HG03378 (cell line): ENCODE measurements at regions not wholly inside any gene's neighbourhood (a gene's known extent, or its start where the extent isn't known, plus 50 kb on each side); places are given as distances from the start of the nearest gene placed in this dataset.
"Not testable (repeated sequence)": the region's sequence is repeated elsewhere in the genome, so short reads cannot be mapped to it uniquely, and the experiment has no call there.

Source experiments
- ATAC-seq: cut with Tn5 transposase; IDR thresholded peaks from one replicate; pipeline ENCODE4 v1.9.1; 2021; ENCODE audit warnings: mild to moderate bottlenecking, moderate library complexity; ENCODE audit not compliant: unreplicated experiment

DNA sequence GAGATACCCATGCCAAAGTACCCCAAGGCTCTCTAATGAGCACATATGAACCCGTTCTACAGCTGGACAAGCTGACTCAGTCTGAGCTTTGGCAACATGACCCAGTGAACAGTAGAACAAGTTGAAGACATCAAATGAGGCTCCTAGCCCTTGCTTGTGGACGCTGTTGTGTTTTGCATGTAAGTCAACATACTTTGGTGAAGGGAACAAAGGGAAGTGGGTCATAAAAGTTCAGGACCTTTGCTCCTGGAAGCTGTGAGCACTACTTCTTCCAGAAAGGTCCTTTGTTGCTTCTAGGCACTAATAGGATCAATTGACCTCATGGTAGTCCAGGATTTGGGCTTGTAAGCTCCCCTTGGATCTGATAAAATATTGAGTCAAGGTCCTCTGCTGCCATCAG lies 613.5 kb upstream of the TBX3 start:
- ATAC-seq: no peak

- ATAC-seq: no peak
Measured at GRCh38 chr12:115296613-115297198, 612.7 kb upstream of the TBX3 start.

GRCh38 chr12:115295886-115296285 lies 611.9 kb upstream of the TBX3 start:
- no peak for ATAC-seq

DNA sequence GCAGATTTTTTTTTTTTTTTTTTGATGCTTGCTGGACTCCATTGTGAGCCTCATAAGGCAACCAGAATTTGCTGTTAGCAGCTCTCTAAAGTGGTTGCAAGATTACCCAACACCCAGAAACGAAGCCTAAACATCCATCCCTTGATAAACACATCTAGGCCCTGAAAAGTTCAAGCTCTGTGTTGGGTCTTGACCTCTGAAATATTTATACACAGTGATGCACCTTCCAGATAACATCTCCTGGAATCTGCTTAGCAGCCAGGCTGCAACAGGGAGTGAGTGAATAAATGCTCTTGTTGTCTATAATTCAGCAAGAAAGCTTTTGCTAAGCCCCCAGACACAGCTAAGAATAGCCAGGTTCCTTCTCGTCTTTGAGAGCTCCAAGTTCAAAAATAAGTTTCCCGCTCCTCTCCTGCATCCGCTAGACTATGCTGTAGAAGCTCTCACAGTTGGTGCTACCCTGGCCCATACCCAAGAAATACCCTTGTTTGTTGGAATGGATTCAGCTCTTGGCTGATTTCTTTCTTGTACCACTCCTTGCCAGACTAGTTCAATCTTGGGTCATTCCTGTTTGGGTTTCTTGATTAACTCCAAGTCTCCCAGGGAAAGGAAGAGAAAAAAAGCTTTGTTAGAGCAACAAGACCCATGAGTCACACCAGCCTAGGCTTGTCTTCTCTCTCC lies 610.6 kb upstream of the TBX3 start:
- no peak for ATAC-seq

GRCh38 chr12:115285429-115285828 lies 601.5 kb upstream of the TBX3 start:
- not testable (repeated sequence) for ATAC-seq

GRCh38 chr12:115273456-115273855 lies 589.5 kb upstream of the TBX3 start:
- no peak for ATAC-seq

DNA sequence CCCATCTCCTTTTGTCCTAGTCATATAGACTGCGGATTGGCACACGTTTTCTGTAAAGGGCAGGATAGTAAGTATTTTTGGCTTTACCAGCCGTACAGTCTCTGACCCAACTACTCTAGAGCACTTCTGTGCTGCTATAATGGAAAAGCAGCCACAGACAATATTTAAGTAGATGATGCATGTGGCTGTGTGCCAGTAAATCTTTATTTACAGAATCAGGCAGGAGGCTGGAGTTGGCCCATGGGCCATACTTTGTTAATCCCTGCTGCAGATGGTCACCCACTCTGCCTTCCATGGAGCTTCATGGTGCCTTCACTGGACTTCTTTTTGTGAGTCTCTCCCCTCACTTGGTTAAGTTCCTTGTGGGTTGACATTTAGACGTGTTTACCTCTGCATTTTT lies 584.5 kb upstream of the TBX3 start:
- no peak for ATAC-seq

DNA sequence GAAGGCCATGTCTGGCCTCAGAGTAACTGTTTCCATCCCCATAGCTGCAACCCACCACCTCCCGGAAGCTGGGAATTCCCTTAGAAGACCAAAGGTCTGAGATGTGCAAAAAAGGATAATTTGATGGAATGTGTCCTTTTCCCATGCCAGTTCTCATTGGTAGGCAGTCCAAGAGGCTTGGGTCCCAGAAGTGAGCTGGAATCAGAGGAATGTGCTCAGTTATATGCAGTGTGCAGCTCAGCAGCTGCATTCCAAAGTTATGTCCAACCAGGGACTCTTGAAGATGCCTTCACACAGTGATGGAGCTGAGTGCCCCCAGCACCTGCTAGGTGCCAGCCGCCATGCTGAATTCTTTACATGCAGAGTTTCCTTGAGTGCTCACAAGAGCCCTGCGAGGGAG lies 583.9 kb upstream of the TBX3 start:
- ATAC-seq: no peak

DNA sequence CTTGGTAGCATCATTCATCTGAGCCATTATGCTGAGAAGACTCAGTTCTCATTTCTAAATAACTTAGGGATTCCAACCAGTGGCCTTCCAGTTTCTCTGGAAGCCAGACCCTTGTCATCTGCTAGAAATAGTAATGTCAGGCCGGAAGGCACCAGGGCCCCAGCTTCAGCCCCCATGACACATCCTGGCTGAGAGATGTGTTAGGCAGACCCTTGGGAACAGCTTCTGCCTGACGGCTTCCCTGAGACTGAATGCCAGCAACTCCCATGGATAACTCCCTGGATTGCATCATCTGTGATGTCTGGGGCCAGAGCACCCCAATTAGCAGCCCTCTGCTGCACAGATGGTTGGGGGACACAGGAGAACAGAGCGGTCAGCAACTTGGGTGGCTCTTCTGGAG lies 583.5 kb upstream of the TBX3 start:
- no peak for ATAC-seq

DNA sequence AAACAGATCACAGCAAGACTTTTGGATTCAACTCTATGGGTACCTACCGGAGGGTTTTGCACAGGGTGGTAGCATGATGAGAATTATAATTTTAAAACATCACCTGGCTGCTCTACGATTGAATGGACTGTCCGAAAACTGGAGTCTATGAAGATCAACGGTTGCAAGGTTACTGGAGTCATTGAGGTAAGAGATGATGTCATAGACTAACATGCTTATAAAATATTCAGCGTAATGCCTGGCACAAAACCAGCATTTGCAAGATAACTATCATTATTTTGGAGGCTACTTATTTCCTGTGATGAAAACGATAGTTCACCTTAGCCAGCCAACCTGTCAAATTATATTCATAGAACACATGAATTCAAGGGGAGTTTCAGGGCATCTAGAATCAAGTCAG lies 580.6 kb upstream of the TBX3 start:
- no peak for ATAC-seq

- ATAC-seq: no peak
Measured at GRCh38 chr12:115261691-115262398, 577.9 kb upstream of the TBX3 start.

DNA sequence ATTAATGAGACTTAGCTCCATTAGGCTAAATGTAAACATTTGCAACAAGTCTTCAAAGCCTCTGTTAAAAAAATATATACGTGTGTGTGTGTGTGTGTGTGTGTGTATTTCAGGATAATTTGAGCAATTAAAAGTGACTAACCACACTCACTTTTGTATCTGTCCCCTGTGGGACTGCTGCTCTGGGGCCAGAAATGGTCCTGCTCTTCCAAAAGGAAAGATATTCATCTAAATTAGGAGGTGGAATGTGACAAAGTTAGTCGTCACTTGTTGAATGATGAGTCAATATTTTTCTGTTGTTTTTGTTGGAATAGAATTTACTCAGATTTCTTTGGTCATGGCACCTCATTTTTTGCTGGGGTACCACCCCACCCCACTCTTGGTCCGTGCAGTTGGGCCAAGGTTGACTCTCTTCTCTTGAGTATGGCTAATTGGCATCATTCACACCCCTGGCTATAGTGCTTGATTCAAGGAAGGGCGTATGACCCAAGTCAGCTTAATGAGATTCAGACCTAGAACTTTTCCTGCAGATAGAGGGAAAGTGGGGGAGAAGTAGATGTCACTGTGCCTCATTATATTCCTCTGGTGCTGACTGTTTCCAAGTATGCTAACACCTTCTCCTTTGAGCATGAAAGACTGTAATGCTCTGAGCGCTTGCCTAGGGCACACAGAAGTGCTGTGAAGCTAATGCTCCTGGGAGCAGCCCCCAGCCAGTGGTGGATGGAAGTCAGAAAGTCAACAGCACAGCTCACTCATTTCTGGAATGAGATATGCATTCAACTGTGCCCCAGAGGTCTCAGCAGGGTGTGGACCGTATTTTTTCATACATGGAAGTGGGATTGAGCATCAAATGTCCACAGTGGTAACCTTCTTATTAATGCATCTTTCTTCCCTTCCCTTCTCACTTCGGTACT lies 577.0 kb upstream of the TBX3 start:
- no peak for ATAC-seq

DNA sequence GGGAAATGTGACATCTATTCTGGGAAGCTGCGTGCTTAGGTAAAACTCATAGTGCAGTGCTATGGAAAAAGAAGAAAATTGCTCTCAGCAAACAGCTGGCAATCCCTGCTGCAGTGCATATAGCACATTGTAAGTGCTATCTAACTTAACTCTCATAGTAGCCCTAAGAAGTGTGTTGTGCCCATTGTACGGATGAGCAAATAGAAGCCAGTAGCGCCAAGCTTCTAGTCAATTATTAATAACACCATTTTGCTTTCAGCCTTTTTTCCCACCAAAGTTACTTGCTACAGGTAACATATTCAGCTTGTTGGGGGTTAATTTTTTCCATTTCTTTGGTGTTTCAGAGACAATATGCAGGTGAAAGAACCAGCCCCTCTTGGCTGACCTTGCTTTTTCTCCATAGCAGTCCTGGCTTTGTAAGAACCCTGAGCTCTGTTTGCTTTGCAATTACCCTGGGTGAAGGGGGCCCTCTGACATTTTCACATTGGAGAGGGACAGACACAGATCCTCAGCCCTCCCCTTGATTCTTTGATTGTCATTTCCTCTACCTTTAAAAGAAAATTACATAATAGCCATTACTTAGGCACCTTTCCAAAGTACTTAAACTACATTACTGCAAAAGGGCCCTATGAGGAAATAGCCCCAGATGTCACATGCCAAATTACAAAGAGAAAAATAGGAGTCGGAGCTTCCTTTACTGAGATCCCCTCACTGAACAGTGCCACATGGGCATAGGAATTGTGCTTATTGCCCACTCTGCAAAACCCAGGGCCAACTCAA lies 576.2 kb upstream of the TBX3 start:
- no peak for ATAC-seq

DNA sequence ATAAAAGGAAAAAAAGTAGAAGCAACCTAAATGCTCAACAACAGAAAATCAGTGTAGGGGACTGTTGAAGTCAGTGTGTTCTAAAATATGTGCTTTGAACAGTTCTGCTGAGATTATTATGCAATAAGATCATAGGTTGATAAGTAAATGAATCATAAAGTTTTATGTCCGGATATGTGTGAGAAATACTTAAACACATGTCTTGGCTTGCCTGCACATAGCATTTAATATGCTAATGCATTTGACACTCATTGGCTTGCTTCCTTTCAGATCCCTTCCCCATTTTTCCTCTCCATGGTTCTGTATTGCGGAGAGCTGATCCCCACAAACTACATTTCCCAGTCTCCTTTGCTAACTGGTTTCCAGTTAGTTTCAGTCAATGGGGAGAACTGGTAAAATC lies 573.8 kb upstream of the TBX3 start:
- no peak for ATAC-seq

GRCh38 chr12:115255962-115256361 lies 572.0 kb upstream of the TBX3 start:
- no peak for ATAC-seq

- ATAC-seq: no peak
Measured at GRCh38 chr12:115255257-115255656, 571.3 kb upstream of the TBX3 start.

GRCh38 chr12:115253049-115253448 lies 569.1 kb upstream of the TBX3 start:
- no peak for ATAC-seq

GRCh38 chr12:115251727-115252126 lies 567.8 kb upstream of the TBX3 start:
- no peak for ATAC-seq

DNA sequence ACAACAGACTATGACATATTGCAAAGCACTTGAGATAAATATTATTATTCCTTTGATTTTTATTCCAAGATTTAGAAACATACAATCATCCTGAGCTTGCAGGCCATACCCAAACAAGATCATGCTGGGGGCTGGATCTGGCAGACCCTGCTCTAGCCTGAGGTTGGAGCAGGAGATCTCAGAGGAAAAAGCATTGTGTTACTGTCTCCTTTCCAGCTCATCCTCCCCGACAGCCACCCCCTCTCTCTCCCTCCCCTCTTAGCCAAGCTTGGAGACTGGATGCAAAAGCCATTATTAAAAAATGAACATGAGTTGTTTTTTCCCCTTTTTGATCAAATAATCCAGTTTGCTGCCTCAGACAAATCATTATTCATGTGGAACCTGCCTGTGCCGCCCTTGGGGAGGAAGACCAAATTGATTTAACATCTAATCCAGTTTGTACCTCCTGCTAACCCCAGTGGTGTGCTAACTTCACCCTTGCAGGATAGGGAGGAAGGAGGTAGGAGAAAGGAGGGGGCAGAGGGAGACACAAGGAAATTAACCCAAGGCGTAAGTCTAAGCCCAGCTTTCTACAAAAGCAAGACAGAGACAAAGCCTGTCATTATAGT lies 565.8 kb upstream of the TBX3 start:
- ATAC-seq: no peak

DNA sequence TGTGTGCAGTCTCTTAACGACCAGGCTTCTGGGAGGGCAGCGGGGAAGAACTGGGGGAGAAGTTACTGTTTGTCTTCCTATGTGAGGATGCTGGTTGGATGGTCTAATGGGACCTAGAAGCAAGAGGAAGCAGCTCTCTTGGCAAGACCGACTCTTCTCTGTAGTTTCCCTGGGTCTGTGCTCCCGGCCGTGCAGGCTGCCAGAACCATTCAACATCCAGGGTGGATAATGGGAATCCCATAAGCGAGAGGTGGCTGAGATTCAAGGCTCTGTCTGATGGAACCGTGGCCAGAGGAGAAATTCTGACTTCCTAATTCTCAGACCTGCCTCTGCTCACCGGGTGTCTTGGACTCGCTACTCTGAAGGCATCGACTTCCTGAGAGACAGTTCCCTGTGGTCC lies 561.0 kb upstream of the TBX3 start:
- ATAC-seq: no peak
